Stimulated activated CD4-positive, alpha-beta T cell treated with anti-CD3 and anti-CD28 coated beads, Interleukin-4, amount 100 ng/mL, for 4 hours (primary cell): ENCODE measurements at regions not wholly inside any gene's neighbourhood (a gene's known extent, or its start where the extent isn't known, plus 50 kb on each side); places are given as distances from the start of the nearest gene placed in this dataset.
"Not testable (repeated sequence)": the region's sequence is repeated elsewhere in the genome, so short reads cannot be mapped to it uniquely, and the experiment has no call there.

Experiments
- DNase-seq, 2 experiments: peaks; one replicate each; pipeline ENCODE4 v3.0.0-alpha.2; 2020

- DNase-seq: no peak
Observed at GRCh38 chr5:50898966-50899365, 232.5 kb downstream of the PARP8 start.

GRCh38 chr5:50900952-50901510 lies 234.6 kb downstream of the PARP8 start:
- DNase-seq: no peak

- no peak for DNase-seq
Observed at GRCh38 chr5:50903651-50904050, 237.2 kb downstream of the PARP8 start.

GRCh38 chr5:50905996-50906570 lies 239.6 kb downstream of the PARP8 start:
- DNase-seq: no peak

- DNase-seq: not testable (repeated sequence)
Observed at GRCh38 chr5:50920160-50920559, 253.7 kb downstream of the PARP8 start.

- DNase-seq: no peak
Observed at GRCh38 chr5:50921366-50922133, 255.1 kb downstream of the PARP8 start.

- not testable (repeated sequence) for DNase-seq
Observed at GRCh38 chr5:50922134-50922941, 255.9 kb downstream of the PARP8 start.

- DNase-seq: no peak
Observed at GRCh38 chr5:50922942-50923767, 256.7 kb downstream of the PARP8 start.

- no peak for DNase-seq
Observed at GRCh38 chr5:50923768-50924494, 257.5 kb downstream of the PARP8 start.

GRCh38 chr5:50927953-50928352 lies 261.5 kb downstream of the PARP8 start:
- DNase-seq: no peak

GRCh38 chr5:50929174-50929573 lies 262.7 kb downstream of the PARP8 start:
- no peak for DNase-seq

- no peak for DNase-seq
Observed at GRCh38 chr5:50934343-50934742, 267.9 kb downstream of the PARP8 start.

GRCh38 chr5:50945139-50945538 lies 278.7 kb downstream of the PARP8 start:
- DNase-seq: no peak

- no peak for DNase-seq
Observed at GRCh38 chr5:50947906-50948683, 281.7 kb downstream of the PARP8 start.

- DNase-seq: no peak
Observed at GRCh38 chr5:50953290-50953689, 286.9 kb downstream of the PARP8 start.

GRCh38 chr5:50958852-50959457 lies 292.5 kb downstream of the PARP8 start:
- no peak for DNase-seq

GRCh38 chr5:50962934-50963872 lies 296.8 kb downstream of the PARP8 start:
- DNase-seq: peak; percentile 28 to 59

GRCh38 chr5:50963971-50964745 lies 297.7 kb downstream of the PARP8 start:
- DNase-seq: no peak
